Hindlimb muscle (tissue), 1 donor: ENCODE measurements at regions not wholly inside any gene's neighbourhood (a gene's known extent, or its start where the extent isn't known, plus 50 kb on each side); places are given as distances from the start of the nearest gene placed in this dataset.
"Not testable (repeated sequence)": the region's sequence is repeated elsewhere in the genome, so short reads cannot be mapped to it uniquely, and the experiment has no call there.

Experiments
- DNase-seq: peaks from one replicate; pipeline ENCODE4 v3.0.0-alpha.2; 2013

DNA sequence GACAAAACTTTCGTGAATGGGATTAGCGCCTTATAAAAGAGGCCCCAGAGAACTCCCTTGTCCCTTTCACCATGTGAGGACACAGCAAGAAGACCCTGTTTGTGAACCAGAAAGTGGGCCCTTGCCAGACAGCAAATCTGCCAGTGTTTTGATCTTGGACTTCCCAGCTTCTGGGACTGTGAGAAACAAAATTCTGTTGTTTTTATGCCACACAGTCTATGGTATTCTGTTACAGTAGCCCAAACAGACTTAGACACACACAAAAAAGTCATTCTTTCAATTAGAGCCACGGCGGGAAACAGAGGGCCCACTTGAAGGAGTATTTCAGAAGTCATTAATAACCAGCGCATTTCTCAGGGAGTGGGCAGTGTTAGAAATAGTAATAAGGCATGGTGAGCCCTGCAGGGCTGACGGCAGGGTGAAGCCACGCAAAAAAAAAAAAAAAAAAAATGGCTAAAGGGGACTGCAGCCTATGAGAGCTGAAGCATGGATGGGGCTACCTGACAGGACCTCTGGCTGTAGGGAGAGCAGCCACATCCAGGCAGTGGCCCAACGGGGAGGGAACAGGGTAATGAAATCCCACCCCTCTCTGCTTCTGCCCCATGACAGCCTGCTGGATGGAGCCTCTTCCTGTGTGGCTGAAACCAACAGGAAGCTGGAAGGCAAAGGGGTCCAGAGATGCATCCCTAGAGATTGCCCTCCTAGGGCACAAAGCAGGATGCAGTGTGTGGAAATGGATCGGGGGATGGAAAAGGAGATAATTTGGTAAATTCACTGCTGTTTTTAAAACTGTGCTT lies 189.3 kb downstream of the KCNS3 start:
- DNase-seq = no peak

DNA sequence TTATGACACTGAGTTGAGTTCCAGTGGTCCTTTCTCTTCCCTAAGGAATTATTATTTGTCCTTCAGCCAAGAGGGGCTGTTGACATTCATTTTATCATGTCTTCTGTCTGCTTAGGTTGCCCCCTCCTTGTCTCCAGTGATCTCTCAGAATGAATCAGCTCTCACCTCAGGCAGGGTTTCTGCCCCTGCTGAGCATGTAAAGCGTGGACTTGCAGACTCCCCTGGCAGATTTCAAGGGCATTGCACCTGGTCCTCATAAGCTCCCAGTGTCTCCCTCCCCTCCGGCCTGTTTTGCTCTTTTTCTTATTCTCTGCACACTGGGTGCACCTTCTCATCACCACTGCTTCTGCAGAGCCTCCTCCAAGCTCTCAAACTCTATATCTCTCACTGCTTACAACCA lies 188.4 kb downstream of the KCNS3 start:
- DNase-seq = no peak

DNA sequence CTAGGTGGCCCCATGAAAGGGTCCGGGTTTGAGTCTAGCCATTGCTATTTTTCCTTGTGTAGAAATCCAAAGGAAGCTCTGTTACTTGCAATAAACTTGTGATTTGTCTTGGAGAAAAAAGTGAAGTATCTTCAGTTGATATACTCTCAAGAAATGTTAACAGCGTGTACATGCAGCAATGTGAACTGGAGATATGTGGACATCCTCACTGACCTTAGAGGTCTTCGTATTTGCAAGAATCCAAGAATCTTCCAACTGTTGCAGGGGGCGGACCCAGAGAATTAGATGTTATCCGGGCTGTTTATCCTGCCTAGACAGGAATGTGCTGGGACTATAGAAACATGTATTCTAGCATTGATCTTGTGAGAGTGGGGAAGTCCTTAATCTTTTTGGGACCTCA lies 187.6 kb downstream of the KCNS3 start:
- DNase-seq = no peak

DNA sequence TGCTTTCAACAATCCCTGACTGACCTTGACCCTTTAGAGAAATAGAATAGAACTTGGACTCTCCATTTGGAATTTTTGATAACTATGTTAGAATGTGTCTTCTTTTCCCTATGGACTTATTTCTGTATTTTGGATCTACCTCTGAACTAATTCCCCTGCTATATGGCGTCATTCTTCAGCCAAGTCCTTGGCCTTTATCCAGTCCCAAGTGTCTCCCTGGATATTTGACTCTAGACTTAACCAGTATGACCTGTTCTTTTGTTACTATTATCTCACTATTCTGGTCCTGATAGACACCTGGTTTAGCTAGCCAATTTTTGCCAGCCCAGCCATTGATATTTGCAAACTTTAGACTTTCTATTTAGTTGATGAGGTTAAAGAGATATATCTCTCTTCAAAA lies 186.8 kb downstream of the KCNS3 start:
- DNase-seq = no peak

- DNase-seq = no peak
Observed at GRCh38 chr2:18063826-18064470, 185.5 kb downstream of the KCNS3 start.

GRCh38 chr2:18062892-18063291 lies 184.4 kb downstream of the KCNS3 start:
- no peak for DNase-seq

DNA sequence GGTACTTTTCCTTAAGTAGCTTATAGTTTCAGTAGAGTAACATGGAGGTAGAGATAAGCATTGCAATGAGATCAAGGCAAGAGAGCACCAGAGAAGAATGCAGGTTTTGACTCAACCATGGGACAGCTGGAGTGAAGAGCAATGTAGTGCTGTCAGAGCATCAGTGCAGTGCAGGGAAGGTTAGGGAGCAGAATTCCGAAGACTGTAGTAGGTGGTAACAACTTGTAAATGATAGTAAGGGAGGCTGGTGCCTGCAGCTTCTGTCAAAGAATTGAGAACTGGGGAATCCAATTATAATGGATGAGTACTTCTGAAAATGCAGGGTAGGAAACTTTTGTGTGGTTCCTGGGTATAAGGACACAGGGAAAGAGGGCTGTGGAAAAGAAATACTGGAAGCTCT lies 183.2 kb downstream of the KCNS3 start:
- no peak for DNase-seq

GRCh38 chr2:18057657-18058056 lies 179.2 kb downstream of the KCNS3 start:
- no peak for DNase-seq

DNA sequence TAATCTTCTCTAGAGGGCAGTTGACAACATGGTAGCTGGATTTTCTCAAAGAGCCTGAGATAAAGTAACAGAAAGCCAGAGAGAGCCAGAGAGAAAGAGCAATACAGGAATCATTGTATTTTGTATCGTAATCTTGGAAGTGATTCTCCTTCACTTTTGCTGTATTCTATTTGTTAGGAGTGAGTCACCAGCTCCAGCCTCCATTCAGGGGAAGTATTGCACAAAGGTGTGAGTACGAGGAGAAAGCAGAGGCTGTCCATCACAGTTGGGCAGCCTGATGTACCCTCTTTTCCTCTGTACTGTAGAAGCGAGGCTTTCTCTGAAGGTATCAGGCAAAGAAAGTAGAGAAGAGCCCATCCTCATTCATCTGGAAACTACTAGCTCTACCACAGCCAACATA lies 176.8 kb downstream of the KCNS3 start:
- DNase-seq = no peak

- DNase-seq = no peak
Observed at GRCh38 chr2:18050001-18050400, 171.5 kb downstream of the KCNS3 start.

DNA sequence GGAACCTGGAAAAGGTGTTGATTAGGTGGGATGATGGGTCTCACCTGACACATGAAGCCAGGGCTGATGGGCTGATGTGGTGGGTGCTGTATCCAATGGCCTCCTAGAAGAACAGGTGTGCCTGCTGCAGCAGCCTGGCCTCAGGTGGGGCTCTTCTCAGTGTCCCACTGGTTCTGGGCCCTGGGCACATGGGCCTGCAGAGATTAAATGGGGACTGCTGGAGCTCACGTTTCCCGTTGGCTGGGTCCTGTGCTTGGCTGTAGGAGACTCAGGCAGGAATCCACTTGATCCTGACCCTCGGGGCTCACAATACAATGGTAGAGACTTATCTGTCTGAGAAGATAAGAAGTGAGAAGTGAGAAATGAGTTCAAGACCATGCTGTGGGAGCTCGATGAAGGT lies 170.9 kb downstream of the KCNS3 start:
- no peak for DNase-seq

GRCh38 chr2:18047896-18048657 lies 169.6 kb downstream of the KCNS3 start:
- no peak for DNase-seq

DNA sequence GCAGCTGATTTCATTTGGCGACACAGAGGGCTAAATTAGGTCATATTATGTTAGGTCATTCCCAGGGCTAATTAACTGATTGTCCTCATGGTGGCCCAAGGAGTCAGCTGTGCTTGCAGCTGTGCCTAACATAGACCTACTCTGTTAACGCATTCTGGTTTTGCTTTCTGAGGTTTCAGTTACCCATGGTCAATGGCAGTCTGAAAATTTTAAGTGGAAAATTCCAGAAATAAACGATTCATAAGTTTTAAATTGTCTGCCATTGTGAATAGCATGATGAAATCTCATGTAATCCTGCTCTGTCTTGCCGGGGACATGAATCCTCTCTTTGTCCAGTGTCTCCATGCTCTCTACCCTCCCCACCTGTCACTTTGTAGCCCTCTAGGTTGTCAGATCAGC lies 168.7 kb downstream of the KCNS3 start:
- no peak for DNase-seq

DNA sequence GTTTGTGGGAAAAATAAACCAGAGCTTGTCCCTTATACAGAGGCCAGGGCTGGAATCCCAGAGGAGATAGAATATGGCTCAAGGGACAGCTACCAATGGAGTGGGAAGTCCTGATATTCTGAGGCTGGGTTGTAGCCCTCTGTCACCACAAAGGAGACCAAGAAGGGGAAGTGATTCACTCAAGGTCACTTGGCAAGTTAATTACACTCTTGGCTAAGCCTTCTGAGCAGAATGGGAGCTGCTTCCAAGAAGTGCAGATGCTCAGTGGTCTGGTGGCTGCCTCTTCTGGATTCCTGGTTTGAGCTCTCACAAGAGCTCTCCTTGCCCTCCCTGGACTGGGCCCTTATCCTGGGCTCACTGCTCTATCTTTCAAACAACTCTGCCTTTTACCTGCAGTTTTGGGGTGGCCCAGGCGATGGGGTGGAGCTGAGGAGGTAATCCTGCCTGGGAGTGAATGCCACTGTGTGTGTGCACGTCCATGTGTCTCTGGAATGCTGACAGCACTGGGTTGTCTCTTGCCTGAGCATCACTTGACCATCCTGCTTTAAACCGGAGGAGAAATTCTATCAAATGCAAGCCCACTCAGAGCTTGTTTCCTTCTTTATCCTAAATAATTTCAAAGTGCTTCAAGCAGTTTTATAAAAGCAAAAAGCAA lies 168.2 kb downstream of the KCNS3 start:
- DNase-seq = no peak

- DNase-seq = no peak
Observed at GRCh38 chr2:18046017-18046416, 167.6 kb downstream of the KCNS3 start.

DNA sequence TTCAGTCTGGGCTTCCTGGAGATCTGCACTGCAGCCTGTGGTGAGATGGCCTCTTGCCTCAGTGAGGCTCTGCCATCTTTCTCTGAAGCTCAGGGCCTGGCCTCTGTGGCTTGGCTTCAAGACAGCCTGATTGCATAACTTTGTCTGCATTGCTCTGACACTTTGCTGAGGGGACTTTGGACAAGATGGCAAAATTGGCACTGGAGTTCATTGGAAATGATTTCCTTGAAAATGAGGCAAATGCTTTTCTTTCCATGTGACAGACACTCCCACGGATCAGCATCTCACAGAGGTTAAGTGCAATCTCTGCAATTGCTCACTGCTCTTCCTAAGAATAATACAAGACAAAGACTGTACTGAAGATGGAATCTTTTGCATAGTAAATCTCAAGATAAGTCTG lies 166.8 kb downstream of the KCNS3 start:
- no peak for DNase-seq

DNA sequence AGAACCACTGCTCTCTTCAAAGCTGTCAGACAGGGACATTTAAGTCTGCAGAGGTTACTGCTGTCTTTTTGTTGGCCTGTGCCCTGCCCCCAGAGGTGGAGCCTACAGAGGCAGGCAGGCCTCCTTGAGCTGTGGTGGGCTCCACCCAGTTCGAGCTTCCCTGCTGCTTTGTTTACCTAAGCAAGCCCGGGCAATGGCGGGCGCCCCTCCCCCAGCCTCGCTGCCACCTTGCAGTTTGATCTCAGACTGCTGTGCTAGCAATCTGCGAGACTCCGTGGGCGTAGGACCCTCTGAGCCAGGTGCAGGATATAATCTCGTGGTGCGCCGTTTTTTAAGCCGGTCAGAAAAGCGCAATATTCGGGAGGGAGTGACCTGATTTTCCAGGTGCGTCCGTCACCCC lies 138.9 kb downstream of the KCNS3 start:
- not testable (repeated sequence) for DNase-seq

DNA sequence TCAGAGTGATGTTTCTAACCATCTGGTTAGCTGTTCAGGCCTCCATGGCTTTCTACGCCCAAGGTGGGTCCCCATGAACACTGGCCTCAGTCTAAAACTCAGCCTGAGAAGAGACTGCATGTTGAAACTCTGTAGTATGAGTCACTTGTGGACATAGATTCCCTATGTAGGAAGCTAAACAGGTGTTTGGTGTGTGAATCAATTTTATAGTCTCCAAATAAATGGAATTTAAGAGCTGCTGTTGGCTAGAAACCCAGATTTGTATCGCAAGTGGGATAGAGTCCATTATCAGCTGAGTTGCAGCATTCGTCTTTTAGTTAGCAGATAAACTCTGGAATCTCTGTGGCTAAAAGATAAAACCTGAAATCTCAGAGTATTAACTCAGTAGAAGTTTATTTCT lies 131.4 kb downstream of the KCNS3 start:
- DNase-seq = no peak

DNA sequence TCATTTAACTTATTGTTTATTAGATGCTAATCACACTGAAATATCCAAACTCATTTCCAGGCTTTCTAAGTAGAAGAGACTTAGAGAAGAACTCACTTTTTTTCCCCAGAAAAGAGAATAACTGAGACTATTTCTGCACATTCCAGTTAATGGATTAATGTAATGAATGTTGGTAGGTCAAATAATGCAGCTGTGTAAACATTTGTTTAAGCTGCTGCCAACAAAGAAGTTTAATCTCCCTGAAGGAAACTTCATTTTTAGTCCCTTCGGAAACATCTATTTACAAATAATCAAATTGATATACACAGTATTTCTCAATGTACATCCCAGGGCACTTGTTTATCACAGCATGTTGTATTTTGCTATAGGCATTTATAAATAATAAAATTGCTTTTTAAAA lies 126.9 kb downstream of the KCNS3 start:
- no peak for DNase-seq

DNA sequence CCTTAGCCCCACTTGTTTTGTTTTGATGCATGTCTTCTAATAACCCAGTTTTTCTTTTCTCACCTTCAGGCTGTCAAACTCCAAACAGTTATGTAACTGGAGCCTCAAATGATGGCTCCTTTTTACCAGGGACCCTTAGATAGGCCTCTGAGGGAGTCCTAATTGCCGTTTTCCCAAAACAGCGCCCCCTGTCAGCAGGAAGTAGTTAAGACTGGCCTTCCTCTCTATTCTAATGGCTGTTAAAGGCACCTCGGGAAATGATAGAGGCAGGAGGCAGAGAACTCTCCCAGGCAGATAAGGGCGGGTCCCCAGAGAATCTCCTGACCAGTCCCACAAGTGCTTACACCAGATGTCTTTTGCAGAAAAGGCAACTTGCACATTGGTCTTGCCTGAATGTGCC lies 123.2 kb downstream of the KCNS3 start:
- no peak for DNase-seq

GRCh38 chr2:17996978-17997377 lies 118.5 kb downstream of the KCNS3 start:
- no peak for DNase-seq

DNA sequence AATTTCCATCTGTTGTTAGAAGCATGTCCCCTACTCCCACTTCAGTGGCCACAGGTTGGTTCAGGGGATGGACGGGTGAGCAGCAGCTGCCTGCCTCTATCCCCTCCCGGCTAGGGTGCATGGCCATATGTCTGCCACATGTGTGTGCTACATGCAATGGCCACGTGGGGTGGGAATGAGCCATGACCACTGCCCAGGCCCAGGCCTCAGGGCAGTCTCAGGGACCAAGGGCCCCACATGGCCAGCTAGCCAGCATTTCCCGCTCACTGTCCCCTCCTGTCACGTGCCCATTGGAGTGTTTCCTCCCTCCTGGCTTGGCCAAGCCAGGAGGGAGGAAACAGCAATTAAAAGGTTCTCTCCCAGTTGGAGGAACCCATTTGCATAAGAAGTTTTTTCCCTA lies 117.1 kb downstream of the KCNS3 start:
- no peak for DNase-seq
